IMR-90 (cell line): ENCODE measurements at regions not wholly inside any gene's neighbourhood (a gene's known extent, or its start where the extent isn't known, plus 50 kb on each side); places are given as distances from the start of the nearest gene placed in this dataset.

Experiments
- ATAC-seq: fragments of 200-7000 bp; cut with Tn5 transposase; 2 replicates; pipeline ENCODE4 v1.9.1; 2020; ENCODE audit warnings: low read depth, mild to moderate bottlenecking, moderate library complexity
- BruUV-seq: library from RNA; stranded (reverse); fragments of 400-500 nt; replicated peaks from 2 replicates; lab custom pipeline; 2021; lab: Mats Ljungman, UMichigan
- CTCF ChIA-PET: fragments of 300-600 bp; formaldehyde crosslinking; extraction: SDS; loops from one replicate; lab custom pipeline; 2021; ENCODE audit warnings: antibody characterized with exemption; lab: Yijun Ruan, JAX
- POLR2A ChIA-PET: fragments of 300-600 bp; sonication (Branson Sonifier 250); formaldehyde crosslinking; loops from one replicate; lab custom pipeline; 2022; ENCODE audit warnings: antibody characterized with exemption; ENCODE audit not compliant: unreplicated experiment; lab: Charles Lee
- DNase-seq: peaks from one replicate; pipeline ENCODE4 v3.0.0; 2013
- H2AFZ ChIP-seq: replicated peaks from 2 replicates; pipeline ENCODE3; 2013; ENCODE audit warnings: low read length, mild to moderate bottlenecking; ENCODE audit not compliant: poor library complexity
- H2AK5ac ChIP-seq: 2 replicates; pipeline ENCODE4 v1.6.1; 2013; ENCODE audit warnings: low read depth, low read length, inconsistent platforms
- H2AK9ac ChIP-seq: replicated peaks from 2 replicates; pipeline ENCODE3; 2013; ENCODE audit warnings: mild to moderate bottlenecking, low read depth, low read length, moderate library complexity; ENCODE audit not compliant: poor library complexity
- H2BK120ac ChIP-seq: 2 replicates; pipeline ENCODE4 v1.6.1; 2013; ENCODE audit warnings: low read depth, low read length, inconsistent platforms
- H2BK15ac ChIP-seq: 3 replicates; pipeline ENCODE4 v1.6.1; 2013; ENCODE audit warnings: low read depth, low read length, inconsistent platforms
- H2BK20ac ChIP-seq: 2 replicates; pipeline ENCODE4 v1.6.1; 2013; ENCODE audit warnings: low read depth, mild to moderate bottlenecking, inconsistent platforms, low read length, moderate library complexity
- H2BK5ac ChIP-seq: 2 replicates; pipeline ENCODE4 v1.6.1; 2013; ENCODE audit warnings: mild to moderate bottlenecking, low read depth, low read length, inconsistent platforms; ENCODE audit not compliant: poor library complexity, severe bottlenecking
- H3K14ac ChIP-seq: replicated peaks from 2 replicates; pipeline ENCODE4 v1.6.1; 2013; ENCODE audit warnings: low read depth, low read length, inconsistent platforms
- H3K18ac ChIP-seq: 2 replicates; pipeline ENCODE4 v1.6.1; 2013; ENCODE audit warnings: low read depth, low read length, control low read depth
- H3K23ac ChIP-seq: 2 replicates; pipeline ENCODE4 v1.6.1; 2013; ENCODE audit warnings: low read depth, low read length, inconsistent platforms
- H3K27ac ChIP-seq: 2 replicates; pipeline ENCODE4 v1.5.1; 2013; ENCODE audit warnings: mild to moderate bottlenecking, control low read depth, low read length; ENCODE audit not compliant: insufficient read depth
- H3K27me3 ChIP-seq: 2 replicates; pipeline ENCODE4 v1.6.1; 2013; ENCODE audit warnings: low read length; ENCODE audit not compliant: control insufficient read depth, insufficient read depth
- H3K36me3 ChIP-seq: 2 replicates; pipeline ENCODE4 v1.6.1; 2013; ENCODE audit warnings: low read length, mixed read lengths; ENCODE audit not compliant: control insufficient read depth, insufficient read depth
- H3K4ac ChIP-seq: 2 replicates; pipeline ENCODE4 v1.6.1; 2013; ENCODE audit warnings: low read depth, low read length, inconsistent platforms
- H3K4me1 ChIP-seq: 2 replicates; pipeline ENCODE4 v1.6.1; 2013; ENCODE audit warnings: low read length, mixed read lengths; ENCODE audit not compliant: control insufficient read depth, insufficient read depth
- H3K4me2 ChIP-seq: 2 replicates; pipeline ENCODE4 v1.6.1; 2013; ENCODE audit warnings: low read depth, mild to moderate bottlenecking, control low read depth, low read length, moderate library complexity
- H3K4me3 ChIP-seq: 2 replicates; pipeline ENCODE4 v1.5.1; 2013; ENCODE audit warnings: low read depth, mild to moderate bottlenecking, control low read depth, low read length, moderate library complexity; ENCODE audit not compliant: insufficient read depth
- H3K56ac ChIP-seq: 2 replicates; pipeline ENCODE4 v1.6.1; 2013; ENCODE audit warnings: low read length, inconsistent platforms; ENCODE audit not compliant: insufficient read depth; ENCODE audit errors: extremely low read depth
- H3K79me1 ChIP-seq, 2 experiments: 2 replicates each; pipeline ENCODE4 v1.6.1; 2013; ENCODE audit warnings: low read length in 2 of 2, inconsistent platforms in 1 of 2, low read depth in 1 of 2
- H3K9ac ChIP-seq: 2 replicates; pipeline ENCODE4 v1.6.1; 2013; ENCODE audit warnings: low read depth, low read length, control low read depth
- H3K9me1 ChIP-seq: 2 replicates; pipeline ENCODE4 v1.6.1; 2013; ENCODE audit warnings: low read length, inconsistent platforms; ENCODE audit not compliant: insufficient read depth
- H3K9me3 ChIP-seq: 2 replicates; pipeline ENCODE4 v1.6.1; 2013; ENCODE audit warnings: low read length; ENCODE audit not compliant: control insufficient read depth, insufficient read depth
- H4K20me1 ChIP-seq: 2 replicates; pipeline ENCODE4 v1.6.1; 2013; ENCODE audit warnings: low read length, inconsistent platforms; ENCODE audit not compliant: insufficient read depth
- H4K5ac ChIP-seq: 2 replicates; pipeline ENCODE4 v1.6.1; 2013; ENCODE audit warnings: mild to moderate bottlenecking, low read depth, low read length, control low read depth
- H4K8ac ChIP-seq, 2 experiments: 2 replicates each; pipeline ENCODE4 v1.6.1; 2013; ENCODE audit warnings: low read depth in 2 of 2, low read length in 2 of 2, control low read depth in 1 of 2, inconsistent platforms in 1 of 2
- H4K91ac ChIP-seq: 2 replicates; pipeline ENCODE4 v1.6.1; 2013; ENCODE audit warnings: low read depth, low read length, inconsistent platforms; ENCODE audit not compliant: insufficient read depth
- CEBPB ChIP-seq: IDR thresholded peaks from 2 replicates; pipeline ENCODE4 v1.6.1; 2012; ENCODE audit warnings: low read depth, low read length, improper control_type of control experiment
- CHD1 ChIP-seq: IDR thresholded peaks from 2 replicates; pipeline ENCODE4 v1.6.1; 2012; ENCODE audit warnings: low read depth, low read length, improper control_type of control experiment
- MXI1 ChIP-seq: IDR thresholded peaks from 2 replicates; pipeline ENCODE4 v1.6.1; 2012; ENCODE audit warnings: low read depth, mild to moderate bottlenecking, low read length, moderate library complexity, borderline replicate concordance
- POLR2A ChIP-seq: IDR thresholded peaks from 2 replicates; pipeline ENCODE4 v1.6.1; 2012; ENCODE audit warnings: mild to moderate bottlenecking, low read depth, low read length
- RAD21 ChIP-seq: IDR thresholded peaks from 2 replicates; pipeline ENCODE4 v1.6.1; 2012; ENCODE audit warnings: low read length, improper control_type of control experiment
- RCOR1 ChIP-seq: IDR thresholded peaks from 2 replicates; pipeline ENCODE4 v1.6.1; 2012; ENCODE audit warnings: mild to moderate bottlenecking, low read length, improper control_type of control experiment; ENCODE audit not compliant: insufficient replicate concordance
- RFX5 ChIP-seq: IDR thresholded peaks from 2 replicates; pipeline ENCODE4 v1.8.0; 2012; ENCODE audit warnings: low read depth, mild to moderate bottlenecking, low read length, moderate library complexity
- SMC3 ChIP-seq: fragments of 150-350 bp; IDR thresholded peaks from 2 replicates; pipeline ENCODE4 v1.6.1; 2016; ENCODE audit warnings: low read depth, mild to moderate bottlenecking, antibody characterized with exemption, low read length, moderate library complexity
- dilution Hi-C: fragments of 300-500 bp; cut with HindIII; formaldehyde crosslinking; loops from one replicate; pipeline ENCODE4 v1.14.3; 2018; ENCODE audit warnings: low sequenced_read_pairs; ENCODE audit not compliant: unreplicated experiment
- in situ Hi-C: fragments of 300-500 bp; cut with MboI; formaldehyde crosslinking; loops from 3 replicates; pipeline ENCODE4 v1.14.3; 2019; ENCODE audit warnings: low sequenced_read_pairs, inconsistent platforms, mixed read lengths
- intact Hi-C: fragments of 100-400 bp; cut with micrococcal nuclease; formaldehyde crosslinking; loops from 2 replicates; pipeline ENCODE4 v1.10.0; 2022

- no TSS peak for BruUV-seq
- H2AK5ac ChIP-seq: no peak overlapping the region
- in situ Hi-C loops: no loop called here
- H2AK9ac ChIP-seq: no peak overlapping the region
- H3K9me1 ChIP-seq: no peaks in the 10 kb centered on the region
- ATAC-seq: no peak
- no peak overlapping the region for H2BK15ac ChIP-seq
- no peak overlapping the region for H2BK5ac ChIP-seq
- TF ChIP-seq RCOR1: no peak
- TF ChIP-seq SMC3: no peak
- no peak for TF ChIP-seq RFX5
- no peak for TF ChIP-seq CHD1
- TF ChIP-seq POLR2A: no peak
- no peak for TF ChIP-seq CEBPB
- no peak for TF ChIP-seq RAD21
- no peak for TF ChIP-seq MXI1
- H3K4me1 ChIP-seq: no peaks in the 10 kb centered on the region
- CTCF ChIA-PET: no interaction called here
- no peak overlapping the region for H3K4ac ChIP-seq
- H3K27ac ChIP-seq: no peak overlapping the region
- H3K79me1 ChIP-seq: no peaks in the 10 kb centered on the region
- no peak overlapping the region for H4K91ac ChIP-seq
- dilution Hi-C loops: no loop called here
- H3K14ac ChIP-seq: no peak overlapping the region
- H3K9ac ChIP-seq: no peak overlapping the region
- peaks cover 25% of the 10 kb centered on the region for H3K9me3 ChIP-seq
- H3K56ac ChIP-seq: no peak overlapping the region
- POLR2A ChIA-PET: no interaction called here
- no peak for DNase-seq
- no peak overlapping the region for H3K23ac ChIP-seq
- H3K4me3 ChIP-seq: no peak overlapping the region
- no peak overlapping the region for H3K4me2 ChIP-seq
- no peak overlapping the region for H3K18ac ChIP-seq
- H4K5ac ChIP-seq: no peak overlapping the region
- no peak overlapping the region for H4K8ac ChIP-seq
- no peak overlapping the region for H2AFZ ChIP-seq
- intact Hi-C loops: no loop called here
- H2BK20ac ChIP-seq: no peak overlapping the region
- no peak overlapping the region for H2BK120ac ChIP-seq
- no peaks in the 10 kb centered on the region for H3K36me3 ChIP-seq
- no peaks in the 10 kb centered on the region for H4K20me1 ChIP-seq
- no peaks in the 10 kb centered on the region for H3K27me3 ChIP-seq
Observed at GRCh38 chr12:118840878-118841277, 140.5 kb upstream of the SRRM4 start.
